Gastroesophageal sphincter (tissue), 4 donors: ENCODE measurements at regions not wholly inside any gene's neighbourhood (a gene's known extent, or its start where the extent isn't known, plus 50 kb on each side); places are given as distances from the start of the nearest gene placed in this dataset.
"Not testable (repeated sequence)": the region's sequence is repeated elsewhere in the genome, so short reads cannot be mapped to it uniquely, and the experiment has no call there.

Source experiments
- ATAC-seq: fragments of 150-250 bp; one replicate; pipeline ENCODE4 v1.9.1; 2016; ENCODE audit warnings: mild to moderate bottlenecking, moderate library complexity
- H3K27ac ChIP-seq, 4 donors: fragments of 200-600 bp; sonication (generic) in 3 of 4; 1 replicate in 3 of 4; 2 replicates in 1 of 4; pipeline ENCODE4 v1.5.1; 2016 to 2019
- H3K27me3 ChIP-seq: fragments of 200-600 bp; sonication (generic); one replicate; pipeline ENCODE4 v1.5.1; 2019
- H3K36me3 ChIP-seq, 2 donors: fragments of 200-600 bp; sonication (generic); one replicate each; pipeline ENCODE4 v1.5.1; 2019; ENCODE audit warnings: control low read depth in 1 of 2
- H3K4me1 ChIP-seq, 3 donors: fragments of 200-600 bp; sonication (generic); 1 replicate in 2 of 3; 2 replicates in 1 of 3; pipeline ENCODE4 v1.5.1; 2016 to 2019; ENCODE audit warnings: control low read depth in 2 of 3
- H3K4me3 ChIP-seq, 2 donors: fragments of 200-600 bp; sonication (generic); one replicate each; pipeline ENCODE4 v1.5.1; 2019; ENCODE audit warnings: mild to moderate bottlenecking in 1 of 2, moderate library complexity in 1 of 2
- H3K9me3 ChIP-seq, 3 donors: fragments of 200-600 bp; sonication (generic); one replicate each; pipeline ENCODE4 v1.5.1; 2017 to 2019; ENCODE audit warnings: control low read depth in 2 of 3
- EP300 ChIP-seq: sonication (generic); formaldehyde crosslinking; IDR thresholded peaks from one replicate; pipeline ENCODE4 v1.6.1; 2017; ENCODE audit warnings: antibody characterized with exemption, mild to moderate bottlenecking
- POLR2A ChIP-seq, 2 donors: fragments of 450-650 bp; IDR thresholded peaks; one replicate each; pipeline ENCODE4 v1.6.1; 2017; ENCODE audit warnings: antibody characterized with exemption in 2 of 2, mild to moderate bottlenecking in 2 of 2, moderate library complexity in 1 of 2
- POLR2AphosphoS5 ChIP-seq: sonication (generic); formaldehyde crosslinking; IDR thresholded peaks from one replicate; pipeline ENCODE4 v1.6.1; 2017; ENCODE audit warnings: antibody characterized with exemption
- WGBS, 2 donors: methylation state at CpG; one replicate each; pipeline ENCODE4 v1.1.5; 2018; ENCODE audit warnings: low coverage in 1 of 2; 5-methylcytosine and 5-hydroxymethylcytosine counted together
- TF ChIP-seq, protein P1 (sequence below), 4 experiments: fragments of 200-600 bp in 2 of 4; fragments of 450-650 bp in 2 of 4; sonication (generic) in 1 of 4; IDR thresholded peaks; one replicate each; pipeline ENCODE4 v1.5.1; 2017 to 2019; ENCODE audit warnings: antibody characterized with exemption in 4 of 4, mild to moderate bottlenecking in 2 of 4, moderate library complexity in 2 of 4

DNA sequence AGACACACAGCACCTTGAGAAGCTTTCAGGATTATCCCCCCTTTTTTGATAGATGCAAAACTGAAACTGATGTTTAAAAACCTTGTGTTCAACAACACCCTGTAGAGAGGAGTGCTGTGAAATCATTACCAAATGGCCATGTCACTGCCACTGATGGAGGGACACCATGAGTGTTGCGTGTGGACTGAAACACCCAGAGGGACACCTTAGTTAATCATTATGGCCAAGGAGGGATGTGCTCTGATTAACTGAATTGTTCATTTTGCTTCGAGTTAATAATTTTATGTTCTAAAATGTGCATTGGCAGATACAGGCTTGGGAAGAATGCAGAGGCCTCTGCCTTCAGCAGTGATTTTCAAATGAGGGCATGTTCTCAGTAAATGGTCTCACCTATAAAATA lies 226.0 kb downstream of the KLF6 start:
- Histone ChIP-seq H3K9me3 (no peaks in the 10 kb centered on the region), H3K27ac (no peak overlapping the region), H3K4me3 (no peak overlapping the region), H3K36me3 (no peaks in the 10 kb centered on the region), H3K4me1 (no peaks in the 10 kb centered on the region), H3K27me3 (no peaks in the 10 kb centered on the region)
- TF ChIP-seq POLR2AphosphoS5 (no peak), EP300 (no peak), POLR2A (IDR thresholded peaks at IDR 0.05) (no peak)
- TF ChIP-seq, protein P1, sequence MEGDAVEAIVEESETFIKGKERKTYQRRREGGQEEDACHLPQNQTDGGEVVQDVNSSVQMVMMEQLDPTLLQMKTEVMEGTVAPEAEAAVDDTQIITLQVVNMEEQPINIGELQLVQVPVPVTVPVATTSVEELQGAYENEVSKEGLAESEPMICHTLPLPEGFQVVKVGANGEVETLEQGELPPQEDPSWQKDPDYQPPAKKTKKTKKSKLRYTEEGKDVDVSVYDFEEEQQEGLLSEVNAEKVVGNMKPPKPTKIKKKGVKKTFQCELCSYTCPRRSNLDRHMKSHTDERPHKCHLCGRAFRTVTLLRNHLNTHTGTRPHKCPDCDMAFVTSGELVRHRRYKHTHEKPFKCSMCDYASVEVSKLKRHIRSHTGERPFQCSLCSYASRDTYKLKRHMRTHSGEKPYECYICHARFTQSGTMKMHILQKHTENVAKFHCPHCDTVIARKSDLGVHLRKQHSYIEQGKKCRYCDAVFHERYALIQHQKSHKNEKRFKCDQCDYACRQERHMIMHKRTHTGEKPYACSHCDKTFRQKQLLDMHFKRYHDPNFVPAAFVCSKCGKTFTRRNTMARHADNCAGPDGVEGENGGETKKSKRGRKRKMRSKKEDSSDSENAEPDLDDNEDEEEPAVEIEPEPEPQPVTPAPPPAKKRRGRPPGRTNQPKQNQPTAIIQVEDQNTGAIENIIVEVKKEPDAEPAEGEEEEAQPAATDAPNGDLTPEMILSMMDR (IDR thresholded peaks at IDR 0.05): no peak
- ATAC-seq: no peak
- WGBS, 2 donors: 86 to 100% methylated on average over 2 of the region's 2 CpGs

- ATAC-seq, H3K4me3 ChIP-seq, H3K4me1 ChIP-seq, H3K9me3 ChIP-seq, H3K27me3 ChIP-seq, H3K36me3 ChIP-seq: not testable (repeated sequence)
- H3K27ac ChIP-seq: peak overlapping the region in 1 of 4 donors; percentile 34
- WGBS, 2 donors: 83 to 84% methylated on average over 19 to 41 of the region's 46 CpGs
Observed at GRCh38 chr10:3556191-3557017, 228.6 kb downstream of the KLF6 start.

- H3K4me1 ChIP-seq: no peaks in the 10 kb centered on the region
- no peak overlapping the region for H3K4me3 ChIP-seq
- ATAC-seq: no peak
- H3K27ac ChIP-seq: no peak overlapping the region
- H3K9me3 ChIP-seq: no peaks in the 10 kb centered on the region
- H3K27me3 ChIP-seq: no peaks in the 10 kb centered on the region
- 69% methylated on average over 3 of the region's 10 CpGs; no CpG with 5 or more reads in 1 of the 2 donors for WGBS, 2 donors
- H3K36me3 ChIP-seq: no peaks in the 10 kb centered on the region
- TF ChIP-seq EP300: no peak
- TF ChIP-seq, protein P1 (IDR thresholded peaks at IDR 0.05): no peak
- TF ChIP-seq POLR2AphosphoS5: no peak
- no peak for TF ChIP-seq POLR2A (IDR thresholded peaks at IDR 0.05)
Observed at GRCh38 chr10:3554121-3554522, 230.9 kb downstream of the KLF6 start.

- 83% methylated on average over 2 of the region's 9 CpGs; no CpG with 5 or more reads in 1 of the 2 donors for WGBS, 2 donors
- TF ChIP-seq POLR2AphosphoS5 (no peak), POLR2A (IDR thresholded peaks at IDR 0.05) (no peak), EP300 (no peak)
- TF ChIP-seq, protein P1 (IDR thresholded peaks at IDR 0.05): no peak
- ATAC-seq: no peak
Observed at GRCh38 chr10:3552281-3552680, 232.7 kb downstream of the KLF6 start.

GRCh38 chr10:3551761-3552160 lies 233.2 kb downstream of the KLF6 start:
- Histone ChIP-seq H3K4me1 (no peaks in the 10 kb centered on the region), H3K27ac (no peak overlapping the region), H3K36me3 (no peaks in the 10 kb centered on the region), H3K9me3 (no peaks in the 10 kb centered on the region), H3K27me3 (no peaks in the 10 kb centered on the region), H3K4me3 (no peak overlapping the region)
- WGBS, 2 donors: 91 to 93% methylated on average over 3 to 9 of the region's 11 CpGs
- no peak for TF ChIP-seq POLR2A (IDR thresholded peaks at IDR 0.05)
- TF ChIP-seq EP300: no peak
- no peak for ATAC-seq

More at GRCh38 chr10:3552281-3552680, 232.7 kb downstream of the KLF6 start:
- Histone ChIP-seq H3K36me3 (no peaks in the 10 kb centered on the region), H3K27ac (no peak overlapping the region), H3K27me3 (no peaks in the 10 kb centered on the region), H3K4me1 (no peaks in the 10 kb centered on the region), H3K4me3 (no peak overlapping the region), H3K9me3 (no peaks in the 10 kb centered on the region)

DNA sequence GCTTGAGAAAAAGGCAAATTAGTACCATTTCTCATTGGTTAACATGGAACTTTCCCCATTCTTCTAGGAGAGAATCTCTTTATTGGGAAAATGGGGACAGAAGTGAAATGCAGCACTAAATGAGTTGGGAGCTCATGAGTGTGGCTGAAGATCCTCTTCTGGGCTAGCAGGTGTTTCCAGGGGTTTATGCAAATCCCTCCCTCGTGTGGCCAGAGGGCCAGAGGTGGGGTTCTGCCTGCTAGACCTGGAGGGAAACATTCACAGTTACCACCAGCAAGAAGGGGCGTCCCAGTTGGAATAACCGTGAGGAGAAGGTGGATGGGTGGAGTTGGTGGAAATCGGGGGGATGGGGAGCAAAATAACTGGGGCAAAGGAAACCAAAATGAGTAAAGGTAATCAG lies 235.9 kb downstream of the KLF6 start:
- Histone ChIP-seq H3K36me3 (no peaks in the 10 kb centered on the region), H3K27ac (peak overlapping the region in 1 of 4 donors; percentile 9), H3K4me3 (no peak overlapping the region), H3K27me3 (no peaks in the 10 kb centered on the region), H3K9me3 (no peaks in the 10 kb centered on the region), H3K4me1 (no peaks in the 10 kb centered on the region)
- no peak for TF ChIP-seq POLR2A (IDR thresholded peaks at IDR 0.05)
- TF ChIP-seq POLR2AphosphoS5: no peak
- TF ChIP-seq, protein P1 (IDR thresholded peaks at IDR 0.05): no peak
- TF ChIP-seq EP300: no peak
- ATAC-seq: no peak
- 82 to 88% methylated on average over 1 to 3 of the region's 4 CpGs for WGBS, 2 donors
